Adrenal gland (tissue), 5 donors: ENCODE measurements at regions not wholly inside any gene's neighbourhood (a gene's known extent, or its start where the extent isn't known, plus 50 kb on each side); places are given as distances from the start of the nearest gene placed in this dataset.

Source experiments
- CTCF ChIP-seq, 6 experiments: fragments of 450-650 bp in 4 of 6; fragments of 200-600 bp in 2 of 6; sonication (generic) in 1 of 6; IDR thresholded peaks; 1 replicate in 5 of 6; 2 replicates in 1 of 6; pipeline versions ENCODE4 v1.5.1 to v1.8.0; 2016 to 2021; ENCODE audit warnings: antibody characterized with exemption in 6 of 6, mild to moderate bottlenecking in 2 of 6, moderate library complexity in 1 of 6
- POLR2A ChIP-seq, 2 donors: fragments of 450-650 bp; IDR thresholded peaks; one replicate each; pipeline ENCODE4 v1.6.1; 2017; ENCODE audit warnings: antibody characterized with exemption in 2 of 2, mild to moderate bottlenecking in 2 of 2, moderate library complexity in 1 of 2
- donor health status: DM: no; HTN: no; CAD: no.

DNA sequence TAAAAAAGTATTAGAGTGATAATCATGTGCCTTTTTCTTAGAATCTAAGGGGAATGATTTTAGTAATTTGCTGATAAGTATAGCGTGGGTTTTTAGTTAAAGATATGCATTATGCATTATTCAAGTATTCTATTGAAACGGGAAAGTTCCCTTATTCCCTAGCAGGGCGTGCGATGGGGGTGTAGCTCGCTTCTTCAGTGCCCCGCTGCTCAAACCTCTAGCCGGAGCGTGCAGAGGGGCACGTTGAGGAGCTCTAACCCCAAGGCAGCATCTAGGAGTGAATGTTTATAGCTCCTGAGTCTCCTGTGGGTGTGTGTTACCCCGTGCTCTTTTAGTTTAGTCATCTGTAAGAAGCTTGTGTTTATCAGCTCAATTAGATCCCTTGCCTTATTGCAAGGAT lies 1339.5 kb upstream of the MAP3K7 start:
- TF ChIP-seq CTCF (IDR thresholded peaks at IDR 0.05): no peak
- no peak for TF ChIP-seq POLR2A (IDR thresholded peaks at IDR 0.05)
